SKM-1 treated with dmso at 0.1 percent for 144 hours (cell line): ENCODE measurements at regions not wholly inside any gene's neighbourhood (a gene's known extent, or its start where the extent isn't known, plus 50 kb on each side); places are given as distances from the start of the nearest gene placed in this dataset.

Experiments
- DNase-seq: peaks from one replicate; lab custom pipeline; 2025; ENCODE audit not compliant: unreplicated experiment; lab: John Stamatoyannopoulos, UW

DNA sequence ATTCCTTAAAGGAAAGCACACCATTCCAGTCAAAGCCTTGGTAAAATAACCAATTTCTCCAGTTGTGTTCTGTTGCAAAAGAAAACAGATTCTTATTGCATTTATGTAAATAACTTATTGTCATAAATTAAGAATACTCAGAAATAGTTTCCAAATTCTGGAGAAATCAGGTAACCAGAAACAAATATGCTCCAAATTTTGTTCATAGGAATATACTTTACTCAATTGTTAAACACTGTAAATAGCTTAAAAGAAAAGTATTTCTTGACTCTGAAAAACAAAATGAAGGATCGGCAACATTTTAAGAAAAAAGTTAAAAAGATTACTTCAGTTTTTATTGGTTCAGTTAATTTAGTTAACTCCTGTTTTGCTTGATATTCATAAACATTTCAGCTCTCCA, 67.1 kb upstream of the PIK3CG start:
- DNase-seq = no peak

DNA sequence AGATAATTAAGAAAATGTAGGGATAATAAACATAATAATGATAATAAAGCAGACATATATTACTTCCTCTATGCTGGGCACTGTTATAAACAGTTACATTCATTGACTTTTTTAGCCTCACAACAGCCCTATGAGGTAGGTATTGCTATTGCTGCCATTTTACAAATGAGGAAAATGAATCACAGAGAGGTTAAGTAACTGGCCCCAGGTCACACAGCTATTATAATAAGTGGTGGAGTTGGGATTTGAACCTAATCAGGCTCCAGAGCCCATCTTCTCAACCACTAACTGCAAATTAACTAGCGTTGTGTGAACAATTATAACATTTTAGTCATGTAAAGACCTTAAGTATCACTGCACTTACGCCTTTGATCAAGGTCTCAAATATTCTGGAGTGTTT, 62.5 kb upstream of the PIK3CG start:
- no peak for DNase-seq

DNA sequence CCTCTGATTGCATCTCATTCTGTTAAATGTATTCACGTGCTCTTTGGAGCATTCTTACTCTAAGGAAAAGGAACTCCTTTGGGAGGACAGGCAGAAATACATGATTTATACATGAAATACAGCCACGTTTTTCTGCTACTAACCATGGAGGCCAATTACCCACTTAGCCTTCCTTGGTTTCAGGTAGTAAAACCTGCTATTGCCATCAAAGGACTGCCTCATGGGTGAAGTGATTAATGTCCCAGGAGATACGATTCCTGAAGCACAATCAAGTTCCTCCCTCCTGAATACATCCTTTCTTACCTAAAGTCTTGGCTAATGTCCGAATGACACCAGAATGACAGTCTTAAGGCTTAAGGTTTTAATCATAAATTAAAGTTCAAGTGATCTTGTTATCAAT, 58.5 kb upstream of the PIK3CG start:
- no peak for DNase-seq

GRCh38 chr7:106807474-106807873, 57.6 kb upstream of the PIK3CG start:
- no peak for DNase-seq

GRCh38 chr7:106808967-106809635, 56.0 kb upstream of the PIK3CG start:
- DNase-seq = no peak

DNA sequence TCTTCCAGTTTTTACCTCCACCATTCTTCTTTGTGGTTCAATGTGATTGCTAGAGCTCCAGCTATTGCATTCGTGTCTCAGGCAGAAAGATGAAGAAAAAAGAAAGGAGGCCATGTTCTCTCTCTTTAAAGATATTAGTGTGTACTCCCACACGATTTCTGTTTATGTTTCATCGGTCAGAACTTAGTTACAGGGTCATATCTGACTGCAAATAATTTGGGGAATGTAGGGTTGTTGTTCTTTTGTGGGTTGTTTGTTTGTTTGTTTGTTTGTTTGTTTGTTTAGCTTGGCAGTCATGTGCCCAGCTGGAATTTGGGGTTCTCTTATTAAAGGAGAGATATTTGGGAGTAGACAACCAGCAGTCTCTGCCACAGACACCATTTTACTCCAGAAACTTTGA, 53.6 kb upstream of the PIK3CG start:
- no peak for DNase-seq

GRCh38 chr7:106812027-106812643, 52.9 kb upstream of the PIK3CG start:
- no peak for DNase-seq

DNA sequence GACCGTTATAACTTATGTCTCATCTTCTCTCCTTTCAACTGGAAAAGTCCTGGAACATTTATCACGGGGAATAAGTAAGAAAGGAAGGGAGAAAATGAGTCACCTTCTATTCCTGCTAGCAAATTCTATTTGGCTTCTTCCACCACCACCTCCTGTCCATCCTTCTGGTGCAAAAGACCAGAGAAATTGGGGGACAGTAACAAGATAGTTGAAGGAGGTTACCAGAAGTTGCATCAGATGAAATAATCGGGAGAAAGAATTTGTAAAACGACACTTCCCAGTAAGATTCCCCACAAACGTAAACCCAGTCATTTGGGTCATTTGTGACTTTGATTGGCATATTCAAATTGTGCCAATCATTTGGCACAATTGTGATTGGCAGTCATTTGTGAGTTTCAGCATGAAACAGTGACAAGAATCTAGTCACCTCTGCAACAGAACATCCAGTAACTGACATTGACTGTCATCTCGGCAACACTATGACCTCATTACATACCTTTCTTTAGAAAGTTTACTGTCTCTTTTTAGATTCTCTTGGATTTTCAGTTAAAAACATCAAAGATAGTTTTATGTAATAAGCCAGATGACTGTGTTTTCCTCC, 51.3 kb upstream of the PIK3CG start:
- DNase-seq = no peak

DNA sequence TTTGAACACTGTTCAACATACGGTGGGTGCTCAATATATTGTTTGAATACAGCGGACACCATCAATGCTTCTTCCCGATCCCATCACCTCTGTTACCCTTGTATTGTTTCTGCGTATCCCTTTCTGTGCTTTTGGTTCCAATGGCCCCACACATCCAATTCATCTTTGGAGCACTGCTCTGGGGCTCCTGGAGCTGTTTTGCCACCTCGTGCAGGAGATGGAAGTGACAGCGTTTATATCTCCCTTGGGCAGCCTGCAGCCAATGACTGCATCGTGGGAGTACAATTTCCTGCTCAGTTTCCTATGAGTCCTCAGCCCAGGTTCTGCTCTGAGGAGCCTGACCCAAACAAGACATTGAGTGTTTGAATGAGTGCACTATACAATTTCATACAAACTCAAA, 50.2 kb upstream of the PIK3CG start:
- no peak for DNase-seq
